Esophagus muscularis mucosa (tissue), 4 donors: ENCODE measurements at regions not wholly inside any gene's neighbourhood (a gene's known extent, or its start where the extent isn't known, plus 50 kb on each side); places are given as distances from the start of the nearest gene placed in this dataset.
A peak's percentile ranks its signal among the peaks of the same experiment; 100 is the strongest.
"Not testable (repeated sequence)": the region's sequence is repeated elsewhere in the genome, so short reads cannot be mapped to it uniquely, and the experiment has no call there.

Experiments used
- DNase-seq: peaks from one replicate; pipeline ENCODE4 v3.0.0-alpha.2; 2017; ENCODE audit errors: extremely low spot score
- H3K27ac ChIP-seq, 4 donors: fragments of 200-600 bp; sonication (generic); replicated peaks in 1 of 4; 1 replicate in 3 of 4; 2 replicates in 1 of 4; pipeline ENCODE4 v1.5.1; 2016 to 2019; ENCODE audit warnings: mild to moderate bottlenecking in 1 of 4
- H3K27me3 ChIP-seq, 4 donors: fragments of 200-600 bp; sonication (generic); one replicate each; pipeline versions ENCODE4 v1.5.1 to v1.6.0; 2016 to 2019
- H3K36me3 ChIP-seq, 4 donors: fragments of 200-600 bp; sonication (generic); one replicate each; pipeline ENCODE4 v1.5.1; 2016 to 2019
- H3K4me1 ChIP-seq, 4 donors: fragments of 200-600 bp; sonication (generic); one replicate each; pipeline ENCODE4 v1.5.1; 2016 to 2019
- H3K4me3 ChIP-seq, 4 donors: fragments of 200-600 bp; sonication (generic); 1 replicate in 2 of 4; 2 replicates in 2 of 4; pipeline ENCODE4 v1.5.1; 2016 to 2019; ENCODE audit warnings: mild to moderate bottlenecking in 4 of 4, moderate library complexity in 1 of 4
- H3K9me3 ChIP-seq, 4 donors: fragments of 200-600 bp; sonication (generic); 1 replicate in 3 of 4; 2 replicates in 1 of 4; pipeline ENCODE4 v1.5.1; 2016 to 2019
- CTCF ChIP-seq, 3 experiments: fragments of 200-600 bp in 2 of 3; fragments of 450-650 bp in 1 of 3; sonication (generic) in 2 of 3; IDR thresholded peaks; one replicate each; pipeline ENCODE4 v1.5.1; 2017 to 2019; ENCODE audit warnings: antibody characterized with exemption in 3 of 3, mild to moderate bottlenecking in 2 of 3, moderate library complexity in 1 of 3
- EP300 ChIP-seq: sonication (generic); formaldehyde crosslinking; IDR thresholded peaks from one replicate; pipeline ENCODE4 v1.6.1; 2017; ENCODE audit warnings: antibody characterized with exemption
- POLR2A ChIP-seq: fragments of 450-650 bp; IDR thresholded peaks from one replicate; pipeline ENCODE4 v1.6.1; 2017; ENCODE audit warnings: antibody characterized with exemption, moderate library complexity, mild to moderate bottlenecking, low read depth
- POLR2AphosphoS5 ChIP-seq, 2 donors: sonication (generic); formaldehyde crosslinking; IDR thresholded peaks; one replicate each; pipeline ENCODE4 v1.6.1; 2017; ENCODE audit warnings: antibody characterized with exemption in 2 of 2
- WGBS: methylation state at CpG from one replicate; pipeline ENCODE4 v1.1.5; 2018; 5-methylcytosine and 5-hydroxymethylcytosine counted together
- intact Hi-C: fragments of 100-400 bp; cut with DNase I; formaldehyde crosslinking; loops from one replicate; pipeline ENCODE4 v1.15.1; 2023

GRCh38 chr5:44150075-44150723 lies 239.0 kb downstream of the FGF10 start:
- no peak overlapping the region for H3K4me3 ChIP-seq
- WGBS = 79% methylated on average over 5 of the region's 5 CpGs
- no peaks in the 10 kb centered on the region for H3K36me3 ChIP-seq
- H3K4me1 ChIP-seq = no peaks in the 10 kb centered on the region
- TF ChIP-seq EP300 = no peak
- DNase-seq = no peak
- intact Hi-C loops = no loop called here
- H3K27me3 ChIP-seq = no peaks in the 10 kb centered on the region
- H3K27ac ChIP-seq = no peak overlapping the region
- peaks cover 0 to 6% (median under 1%) of the 10 kb centered on the region in 4 donors for H3K9me3 ChIP-seq

- not testable (repeated sequence) for DNase-seq
Observed at GRCh38 chr5:44117947-44118346, 271.3 kb downstream of the FGF10 start.

GRCh38 chr5:44108232-44108631 lies 281.0 kb downstream of the FGF10 start:
- WGBS = 52% methylated on average over 5 of the region's 5 CpGs

More at GRCh38 chr5:44117947-44118346, 271.3 kb downstream of the FGF10 start:
- H3K36me3 ChIP-seq, intact Hi-C loops, H3K4me3 ChIP-seq, H3K27me3 ChIP-seq, H3K27ac ChIP-seq, H3K9me3 ChIP-seq, H3K4me1 ChIP-seq: not testable (repeated sequence)
- WGBS = 67% methylated on average over 1 of the region's 3 CpGs

GRCh38 chr5:44099643-44100042 lies 289.6 kb downstream of the FGF10 start:
- DNase-seq = no peak
- no peaks in the 10 kb centered on the region for H3K36me3 ChIP-seq
- H3K4me1 ChIP-seq = no peaks in the 10 kb centered on the region
- H3K27ac ChIP-seq = no peak overlapping the region
- intact Hi-C loops = no loop called here
- 93% methylated on average over 2 of the region's 2 CpGs for WGBS
- no peaks in the 10 kb centered on the region for H3K27me3 ChIP-seq
- TF ChIP-seq POLR2A = no peak
- no peak for TF ChIP-seq POLR2AphosphoS5 (IDR thresholded peaks at IDR 0.05)
- no peak for TF ChIP-seq EP300
- no peak for TF ChIP-seq CTCF (IDR thresholded peaks at IDR 0.05)
- no peaks in the 10 kb centered on the region for H3K9me3 ChIP-seq
- no peak overlapping the region for H3K4me3 ChIP-seq

More at GRCh38 chr5:44108232-44108631, 281.0 kb downstream of the FGF10 start:
- H3K27me3 ChIP-seq, H3K27ac ChIP-seq, H3K36me3 ChIP-seq, H3K4me3 ChIP-seq, H3K4me1 ChIP-seq, intact Hi-C loops, DNase-seq: not testable (repeated sequence)
- peaks cover 0 to 21% (median 5%) of the 10 kb centered on the region in 4 donors for H3K9me3 ChIP-seq

- DNase-seq = no peak
- Histone ChIP-seq H3K4me1 (peaks cover 0 to 5% (median 0%) of the 10 kb centered on the region in 4 donors), H3K36me3 (no peaks in the 10 kb centered on the region), H3K4me3 (no peak overlapping the region), H3K9me3 (no peaks in the 10 kb centered on the region), H3K27ac (peak overlapping the region in 1 of 4 donors; percentile 20), H3K27me3 (no peaks in the 10 kb centered on the region)
- intact Hi-C loops = no loop called here
- 73% methylated on average over 1 of the region's 1 CpG for WGBS
- TF ChIP-seq CTCF (IDR thresholded peaks at IDR 0.05) (no peak), POLR2A (no peak), EP300 (no peak), POLR2AphosphoS5 (IDR thresholded peaks at IDR 0.05) (no peak)
Observed at GRCh38 chr5:44089424-44090144, 299.6 kb downstream of the FGF10 start.

- Histone ChIP-seq H3K36me3 (no peaks in the 10 kb centered on the region), H3K4me3 (no peak overlapping the region), H3K27me3 (no peaks in the 10 kb centered on the region), H3K4me1 (peaks cover 0 to 5% (median 0%) of the 10 kb centered on the region in 4 donors), H3K9me3 (no peaks in the 10 kb centered on the region), H3K27ac (no peak overlapping the region)
- no peak for DNase-seq
- intact Hi-C loops = no loop called here
- TF ChIP-seq EP300 = no peak
Observed at GRCh38 chr5:44085083-44085482, 304.1 kb downstream of the FGF10 start.

GRCh38 chr5:44074547-44074946 lies 314.7 kb downstream of the FGF10 start:
- H3K27me3 ChIP-seq, H3K27ac ChIP-seq, H3K36me3 ChIP-seq, intact Hi-C loops, DNase-seq, H3K9me3 ChIP-seq, H3K4me1 ChIP-seq, H3K4me3 ChIP-seq: not testable (repeated sequence)
- 91% methylated on average over 21 of the region's 21 CpGs for WGBS
